ENCODE measurements at regions not wholly inside any gene's neighbourhood (a gene's known extent, or its start where the extent isn't known, plus 50 kb on each side); places are given as distances from the start of the nearest gene placed in this dataset.

- Mint-ChIP-seq H3K27ac (no peak overlapping the region), H3K4me3 (ENCODE audit: low read depth) (no peak overlapping the region), H3K4me1 (ENCODE audit: low read depth) (no peaks in the 10 kb centered on the region), H3K27me3 (no peaks in the 10 kb centered on the region), H3K36me3 (ENCODE audit: insufficient read depth) (no peaks in the 10 kb centered on the region), H3K9me3 (ENCODE audit: low read depth) (no peaks in the 10 kb centered on the region)
- no peak for TF ChIP-seq CTCF (IDR thresholded peaks at IDR 0.05; ENCODE audit: unreplicated experiment)
- no peak for DNase-seq (ENCODE audit: low spot score, unreplicated experiment)
Observed at GRCh38 chr2:139209586-139209985, 429.4 kb upstream of the NXPH2 start.

GRCh38 chr2:139201516-139201915 is 421.3 kb upstream of the NXPH2 start:
- Mint-ChIP-seq H3K36me3 (ENCODE audit: insufficient read depth) (no peaks in the 10 kb centered on the region), H3K4me3 (ENCODE audit: low read depth) (no peak overlapping the region), H3K4me1 (ENCODE audit: low read depth) (no peaks in the 10 kb centered on the region), H3K27ac (no peak overlapping the region), H3K27me3 (no peaks in the 10 kb centered on the region), H3K9me3 (ENCODE audit: low read depth) (no peaks in the 10 kb centered on the region)
- TF ChIP-seq CTCF (IDR thresholded peaks at IDR 0.05; ENCODE audit: unreplicated experiment), result no peak
- no peak for DNase-seq (ENCODE audit: low spot score, unreplicated experiment)

GRCh38 chr2:139196754-139197153 is 416.6 kb upstream of the NXPH2 start:
- Mint-ChIP-seq H3K27me3 (no peaks in the 10 kb centered on the region), H3K4me3 (ENCODE audit: low read depth) (no peak overlapping the region), H3K36me3 (ENCODE audit: insufficient read depth) (no peaks in the 10 kb centered on the region), H3K9me3 (ENCODE audit: low read depth) (no peaks in the 10 kb centered on the region), H3K4me1 (ENCODE audit: low read depth) (peaks cover 4% of the 10 kb centered on the region), H3K27ac (no peak overlapping the region)
- DNase-seq (ENCODE audit: low spot score, unreplicated experiment), result no peak
- TF ChIP-seq CTCF (IDR thresholded peaks at IDR 0.05; ENCODE audit: unreplicated experiment), result no peak

GRCh38 chr2:139194546-139194945 is 414.4 kb upstream of the NXPH2 start:
- Mint-ChIP-seq H3K27ac (no peak overlapping the region), H3K4me3 (ENCODE audit: low read depth) (no peak overlapping the region), H3K27me3 (no peaks in the 10 kb centered on the region), H3K36me3 (ENCODE audit: insufficient read depth) (no peaks in the 10 kb centered on the region), H3K4me1 (ENCODE audit: low read depth) (peaks cover 4% of the 10 kb centered on the region), H3K9me3 (ENCODE audit: low read depth) (no peaks in the 10 kb centered on the region)
- no peak for TF ChIP-seq CTCF (IDR thresholded peaks at IDR 0.05; ENCODE audit: unreplicated experiment)
- DNase-seq (ENCODE audit: low spot score, unreplicated experiment), result no peak

- H3K27ac Mint-ChIP-seq, result no peak overlapping the region
- TF ChIP-seq CTCF (IDR thresholded peaks at IDR 0.05; ENCODE audit: unreplicated experiment), result no peak
- H3K27me3 Mint-ChIP-seq, result no peaks in the 10 kb centered on the region
- H3K4me1 Mint-ChIP-seq (ENCODE audit: low read depth), result peaks cover 10% of the 10 kb centered on the region
- no peaks in the 10 kb centered on the region for H3K36me3 Mint-ChIP-seq (ENCODE audit: insufficient read depth)
- no peak for DNase-seq (ENCODE audit: low spot score, unreplicated experiment)
- H3K9me3 Mint-ChIP-seq (ENCODE audit: low read depth), result no peaks in the 10 kb centered on the region
- no peak overlapping the region for H3K4me3 Mint-ChIP-seq (ENCODE audit: low read depth)
Observed at GRCh38 chr2:139177041-139177440, 396.9 kb upstream of the NXPH2 start.
